HepG2 (cell line): ENCODE measurements at regions not wholly inside any gene's neighbourhood (a gene's known extent, or its start where the extent isn't known, plus 50 kb on each side); places are given as distances from the start of the nearest gene placed in this dataset.

Experiments
- ARID2 ChIP-seq: sonication (generic); formaldehyde crosslinking; IDR thresholded peaks from 2 replicates; pipeline ENCODE4 v1.8.1; 2022; ENCODE audit warnings: mild to moderate bottlenecking, missing genetic modification reagents, borderline replicate concordance
- BCL3 ChIP-seq: sonication (generic); formaldehyde crosslinking; IDR thresholded peaks from 2 replicates; pipeline ENCODE4 v1.5.1; 2020; ENCODE audit warnings: mild to moderate bottlenecking, missing genetic modification reagents, moderate library complexity
- CTCF ChIP-seq: sonication (generic); formaldehyde crosslinking; IDR thresholded peaks from 2 replicates; pipeline ENCODE4 v1.5.0; 2020; ENCODE audit warnings: mild to moderate bottlenecking, missing genetic modification reagents, moderate library complexity
- GLI4 ChIP-seq: sonication (generic); formaldehyde crosslinking; IDR thresholded peaks from 2 replicates; pipeline ENCODE4 v1.5.1; 2020; ENCODE audit warnings: missing genetic modification reagents, mild to moderate bottlenecking, moderate library complexity, borderline replicate concordance
- MLX ChIP-seq: IDR thresholded peaks from 2 replicates; pipeline ENCODE4 v1.6.1; 2016
- MZF1 ChIP-seq: sonication (generic); formaldehyde crosslinking; IDR thresholded peaks from 2 replicates; pipeline ENCODE4 v1.8.1; 2023; ENCODE audit warnings: mild to moderate bottlenecking, missing genetic modification reagents, borderline replicate concordance
- POLR2A ChIP-seq, 2 experiments: IDR thresholded peaks; 2 replicates each; pipeline ENCODE4 v1.6.1; 2011; ENCODE audit warnings: low read depth in 2 of 2, low read length in 2 of 2, mild to moderate bottlenecking in 1 of 2, moderate library complexity in 1 of 2; ENCODE audit not compliant: insufficient read depth in 1 of 2
- PRDM10 ChIP-seq: sonication (generic); formaldehyde crosslinking; IDR thresholded peaks from 2 replicates; pipeline ENCODE4 v1.4.0; 2020; ENCODE audit warnings: low read depth, missing genetic modification reagents
- SMARCC2 ChIP-seq: fragments of 450-650 bp; IDR thresholded peaks from 2 replicates; pipeline ENCODE4 v1.6.1; 2017; ENCODE audit warnings: antibody characterized with exemption, mild to moderate bottlenecking
- SP4 ChIP-seq: sonication (generic); formaldehyde crosslinking; IDR thresholded peaks from 2 replicates; pipeline ENCODE4 v1.8.1; 2023; ENCODE audit warnings: mild to moderate bottlenecking, missing genetic modification reagents
- XRCC5 ChIP-seq: fragments of 200-400 bp; formaldehyde crosslinking; optimal IDR thresholded peaks from 2 replicates; pipeline ENCODE3; 2017; ENCODE audit warnings: mild to moderate bottlenecking, low read length
- ZNF280D ChIP-seq: sonication (generic); formaldehyde crosslinking; IDR thresholded peaks from 2 replicates; pipeline ENCODE4 v1.5.1; 2020; ENCODE audit warnings: mild to moderate bottlenecking, missing genetic modification reagents
- ZNF446 ChIP-seq: sonication (generic); formaldehyde crosslinking; IDR thresholded peaks from 2 replicates; pipeline ENCODE4 v1.5.0; 2020; ENCODE audit warnings: mild to moderate bottlenecking, missing genetic modification reagents

GRCh38 chr3:107973152-107973551 lies 117.7 kb downstream of the CD47 start:
- TF ChIP-seq ARID2 (CRISPR knock-in tag): no peak
- no peak for TF ChIP-seq CTCF
- no peak for TF ChIP-seq XRCC5
- TF ChIP-seq ZNF280D (CRISPR knock-in tag): no peak
- no peak for TF ChIP-seq SP4 (CRISPR knock-in tag)
- TF ChIP-seq MZF1: no peak
- TF ChIP-seq POLR2A (IDR thresholded peaks at IDR 0.05; ENCODE audit: insufficient read depth in 1 of 2, low read depth in 2 of 2, low read length in 2 of 2): no peak
- no peak for TF ChIP-seq SMARCC2
- TF ChIP-seq PRDM10 (CRISPR knock-in tag): no peak
- TF ChIP-seq GLI4 (CRISPR knock-in tag): no peak
- TF ChIP-seq ZNF446 (CRISPR knock-in tag): no peak
- no peak for TF ChIP-seq MLX (CRISPR knock-in tag)
- no peak for TF ChIP-seq BCL3
